ENCODE measurements at regions not wholly inside any gene's neighbourhood (a gene's known extent, or its start where the extent isn't known, plus 50 kb on each side); places are given as distances from the start of the nearest gene placed in this dataset.

DNA sequence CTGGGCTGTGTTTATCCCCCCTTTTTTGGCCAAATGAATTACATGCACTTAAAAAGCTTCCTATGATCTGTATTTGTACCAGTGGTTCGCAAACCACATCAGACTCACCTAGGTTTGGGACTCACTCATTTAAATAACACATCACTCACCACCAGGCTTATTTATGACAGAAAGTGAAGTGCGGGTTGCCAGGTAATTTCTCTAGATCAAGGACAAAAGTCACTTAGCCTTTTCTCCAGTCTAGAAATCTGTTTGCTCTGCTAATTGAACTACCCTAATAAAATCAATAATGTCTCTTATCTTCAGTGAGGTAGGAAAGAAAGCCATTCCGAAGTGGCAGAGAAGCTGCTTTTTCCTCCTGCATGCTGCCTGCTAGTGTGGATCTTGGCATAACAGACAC lies 88.1 kb upstream of the SLC8A1 start:
- TF ChIP-seq, protein P1, sequence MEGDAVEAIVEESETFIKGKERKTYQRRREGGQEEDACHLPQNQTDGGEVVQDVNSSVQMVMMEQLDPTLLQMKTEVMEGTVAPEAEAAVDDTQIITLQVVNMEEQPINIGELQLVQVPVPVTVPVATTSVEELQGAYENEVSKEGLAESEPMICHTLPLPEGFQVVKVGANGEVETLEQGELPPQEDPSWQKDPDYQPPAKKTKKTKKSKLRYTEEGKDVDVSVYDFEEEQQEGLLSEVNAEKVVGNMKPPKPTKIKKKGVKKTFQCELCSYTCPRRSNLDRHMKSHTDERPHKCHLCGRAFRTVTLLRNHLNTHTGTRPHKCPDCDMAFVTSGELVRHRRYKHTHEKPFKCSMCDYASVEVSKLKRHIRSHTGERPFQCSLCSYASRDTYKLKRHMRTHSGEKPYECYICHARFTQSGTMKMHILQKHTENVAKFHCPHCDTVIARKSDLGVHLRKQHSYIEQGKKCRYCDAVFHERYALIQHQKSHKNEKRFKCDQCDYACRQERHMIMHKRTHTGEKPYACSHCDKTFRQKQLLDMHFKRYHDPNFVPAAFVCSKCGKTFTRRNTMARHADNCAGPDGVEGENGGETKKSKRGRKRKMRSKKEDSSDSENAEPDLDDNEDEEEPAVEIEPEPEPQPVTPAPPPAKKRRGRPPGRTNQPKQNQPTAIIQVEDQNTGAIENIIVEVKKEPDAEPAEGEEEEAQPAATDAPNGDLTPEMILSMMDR (IDR thresholded peaks at IDR 0.05) = no peak
- TF ChIP-seq POLR2AphosphoS5 (IDR thresholded peaks at IDR 0.05) = no peak

All from sigmoid colon (tissue), 4 donors.